ENCODE measurements at regions not wholly inside any gene's neighbourhood (a gene's known extent, or its start where the extent isn't known, plus 50 kb on each side); places are given as distances from the start of the nearest gene placed in this dataset.
A peak's percentile ranks its signal among the peaks of the same experiment; 100 is the strongest.
"Not testable (repeated sequence)": the region's sequence is repeated elsewhere in the genome, so short reads cannot be mapped to it uniquely, and the experiment has no call there.

DNA sequence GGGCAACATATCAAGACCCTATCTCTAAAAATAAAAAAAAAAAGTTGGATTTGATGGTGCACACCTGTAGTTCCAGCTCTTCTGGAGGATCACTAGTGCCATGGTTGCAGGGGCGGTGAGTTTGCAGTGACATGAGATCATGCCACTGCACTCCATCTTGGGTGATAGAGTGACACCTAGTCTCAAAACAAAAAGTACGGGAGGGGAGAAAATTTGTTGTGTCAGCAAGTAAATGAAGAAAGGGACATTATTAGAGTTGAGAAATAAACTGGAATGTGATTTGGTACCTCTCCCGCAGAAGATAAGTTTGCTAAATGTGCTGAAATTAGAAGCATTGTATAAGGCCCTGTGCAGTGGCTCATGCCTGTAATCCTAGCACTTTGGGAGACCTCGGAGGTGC is 105.1 kb downstream of the PPIAL4G start:
- H3K27ac ChIP-seq (ENCODE audit: insufficient read depth, low read length); H3K23ac ChIP-seq (ENCODE audit: low read depth, low read length); H3K56ac ChIP-seq (ENCODE audit: extremely low read depth, insufficient read depth, low read length); intact Hi-C loops (cut with micrococcal nuclease); H2BK20ac ChIP-seq (ENCODE audit: low read depth, low read length); H4K5ac ChIP-seq (ENCODE audit: low read depth, low read length); H3K9ac ChIP-seq (ENCODE audit: low read depth, low read length); H2BK120ac ChIP-seq (ENCODE audit: low read depth, low read length); dilution Hi-C loops (cut with HindIII; ENCODE audit: low sequenced_read_pairs, unreplicated experiment); H4K20me1 ChIP-seq (ENCODE audit: insufficient read depth, low read length); in situ Hi-C loops (cut with MboI; ENCODE audit: low sequenced_read_pairs); H3K9me3 ChIP-seq (ENCODE audit: control insufficient read depth, insufficient read depth, low read length); H2AFZ ChIP-seq (replicated peaks; ENCODE audit: low read length, poor library complexity); ATAC-seq (ENCODE audit: low read depth); H3K4me1 ChIP-seq (ENCODE audit: control insufficient read depth, insufficient read depth, low read length); BruUV-seq (replicated peaks); H2BK15ac ChIP-seq (ENCODE audit: low read depth, low read length); H3K79me1 ChIP-seq (ENCODE audit: low read depth in 1 of 2, low read length in 2 of 2); H3K4me3 ChIP-seq (ENCODE audit: insufficient read depth, low read depth, low read length); H3K27me3 ChIP-seq (ENCODE audit: control insufficient read depth, insufficient read depth, low read length); POLR2A ChIA-PET (ENCODE audit: unreplicated experiment); H4K91ac ChIP-seq (ENCODE audit: insufficient read depth, low read depth, low read length); H3K4ac ChIP-seq (ENCODE audit: low read depth, low read length); H3K9me1 ChIP-seq (ENCODE audit: insufficient read depth, low read length); H2AK9ac ChIP-seq (replicated peaks; ENCODE audit: low read depth, low read length, poor library complexity); H3K18ac ChIP-seq (ENCODE audit: low read depth, low read length); CTCF ChIA-PET; H3K4me2 ChIP-seq (ENCODE audit: low read depth, low read length); DNase-seq; H3K36me3 ChIP-seq (ENCODE audit: control insufficient read depth, insufficient read depth, low read length); H4K8ac ChIP-seq (ENCODE audit: low read depth in 2 of 2, low read length in 2 of 2); H2BK5ac ChIP-seq (ENCODE audit: low read depth, low read length, poor library complexity, severe bottlenecking); H3K14ac ChIP-seq (replicated peaks; ENCODE audit: low read depth, low read length); H2AK5ac ChIP-seq (ENCODE audit: low read depth, low read length): not testable (repeated sequence)
- peak; percentile 14; the same call in 1 of the 2 replicates for TF ChIP-seq MAFK (IDR thresholded peaks at IDR 0.05; ENCODE audit: low read depth, low read length)
- WGBS, 2 experiments (ENCODE audit: extremely low coverage in 2 of 2, insufficient read length in 1 of 2) = no CpG with 5 or more reads among the region's 4 CpGs

GRCh38 chr1:148377045-148377444 is 106.1 kb downstream of the PPIAL4G start:
- WGBS, 2 experiments (ENCODE audit: extremely low coverage in 2 of 2, insufficient read length in 1 of 2) = no CpG with 5 or more reads among the region's 2 CpGs
- CTCF ChIA-PET; ATAC-seq (ENCODE audit: low read depth); H3K79me1 ChIP-seq (ENCODE audit: low read depth in 1 of 2, low read length in 2 of 2); H2AK5ac ChIP-seq (ENCODE audit: low read depth, low read length); H3K9ac ChIP-seq (ENCODE audit: low read depth, low read length); H4K91ac ChIP-seq (ENCODE audit: insufficient read depth, low read depth, low read length); H2BK5ac ChIP-seq (ENCODE audit: low read depth, low read length, poor library complexity, severe bottlenecking); H2BK120ac ChIP-seq (ENCODE audit: low read depth, low read length); H2BK20ac ChIP-seq (ENCODE audit: low read depth, low read length); H3K4ac ChIP-seq (ENCODE audit: low read depth, low read length); H4K8ac ChIP-seq (ENCODE audit: low read depth in 2 of 2, low read length in 2 of 2); BruUV-seq (replicated peaks); H3K23ac ChIP-seq (ENCODE audit: low read depth, low read length); H3K9me3 ChIP-seq (ENCODE audit: control insufficient read depth, insufficient read depth, low read length); H3K36me3 ChIP-seq (ENCODE audit: control insufficient read depth, insufficient read depth, low read length); H4K5ac ChIP-seq (ENCODE audit: low read depth, low read length); H2AFZ ChIP-seq (replicated peaks; ENCODE audit: low read length, poor library complexity); H3K27me3 ChIP-seq (ENCODE audit: control insufficient read depth, insufficient read depth, low read length); H3K4me1 ChIP-seq (ENCODE audit: control insufficient read depth, insufficient read depth, low read length); H3K18ac ChIP-seq (ENCODE audit: low read depth, low read length); intact Hi-C loops (cut with micrococcal nuclease); H3K9me1 ChIP-seq (ENCODE audit: insufficient read depth, low read length); dilution Hi-C loops (cut with HindIII; ENCODE audit: low sequenced_read_pairs, unreplicated experiment); H2BK15ac ChIP-seq (ENCODE audit: low read depth, low read length); H3K56ac ChIP-seq (ENCODE audit: extremely low read depth, insufficient read depth, low read length); in situ Hi-C loops (cut with MboI; ENCODE audit: low sequenced_read_pairs); H4K20me1 ChIP-seq (ENCODE audit: insufficient read depth, low read length); H2AK9ac ChIP-seq (replicated peaks; ENCODE audit: low read depth, low read length, poor library complexity); H3K4me3 ChIP-seq (ENCODE audit: insufficient read depth, low read depth, low read length); DNase-seq; POLR2A ChIA-PET (ENCODE audit: unreplicated experiment); H3K4me2 ChIP-seq (ENCODE audit: low read depth, low read length); H3K27ac ChIP-seq (ENCODE audit: insufficient read depth, low read length); H3K14ac ChIP-seq (replicated peaks; ENCODE audit: low read depth, low read length): not testable (repeated sequence)

Data from IMR-90 (cell line).